H1 (cell line): ENCODE measurements at regions not wholly inside any gene's neighbourhood (a gene's known extent, or its start where the extent isn't known, plus 50 kb on each side); places are given as distances from the start of the nearest gene placed in this dataset.
"Not testable (repeated sequence)": the region's sequence is repeated elsewhere in the genome, so short reads cannot be mapped to it uniquely, and the experiment has no call there.

Experiments
- CTCF ChIP-seq, 3 experiments: IDR thresholded peaks; 1 replicate in 2 of 3; 2 replicates in 1 of 3; pipeline versions ENCODE4 v1.5.1 to v1.6.1; 2011; ENCODE audit warnings: low read length in 3 of 3, mild to moderate bottlenecking in 3 of 3, inconsistent platforms in 2 of 3, low read depth in 1 of 3, moderate library complexity in 1 of 3; ENCODE audit not compliant: insufficient read depth in 1 of 3; ENCODE audit errors: control extremely low read depth in 1 of 3
- JUN ChIP-seq: IDR thresholded peaks from 2 replicates; pipeline ENCODE4 v1.6.1; 2011; ENCODE audit warnings: low read depth, mild to moderate bottlenecking, improper control_type of control experiment, low read length
- KDM1A ChIP-seq: fragments of 200-600, 300-600 bp; sonication (generic); IDR thresholded peaks from 2 replicates; pipeline ENCODE4 v1.7.1; 2016; ENCODE audit warnings: mild to moderate bottlenecking, low read length, borderline replicate concordance
- KDM5A ChIP-seq: fragments of 200-600 bp; IDR thresholded peaks from 2 replicates; pipeline ENCODE4 v1.7.1; 2012; ENCODE audit warnings: mild to moderate bottlenecking, low read length, inconsistent platforms, mixed read lengths
- MAFK ChIP-seq: IDR thresholded peaks from 2 replicates; pipeline ENCODE4 v1.6.1; 2012; ENCODE audit warnings: low read depth, mild to moderate bottlenecking, improper control_type of control experiment, low read length
- NRF1 ChIP-seq: IDR thresholded peaks from 2 replicates; pipeline ENCODE4 v1.6.1; 2011; ENCODE audit warnings: mild to moderate bottlenecking, low read depth, low read length, improper control_type of control experiment
- POLR2A ChIP-seq, 2 experiments: IDR thresholded peaks; 1 replicate in 1 of 2; 2 replicates in 1 of 2; pipeline ENCODE4 v1.6.1; 2011; ENCODE audit warnings: low read depth in 2 of 2, low read length in 2 of 2, mild to moderate bottlenecking in 2 of 2; ENCODE audit errors: control extremely low read depth in 1 of 2
- POLR2AphosphoS5 ChIP-seq: IDR thresholded peaks from 2 replicates; pipeline ENCODE4 v1.6.1; 2011; ENCODE audit warnings: low read depth, low read length
- RAD21 ChIP-seq, 2 experiments: IDR thresholded peaks in 1 of 2; conservative IDR thresholded peaks in 1 of 2; 2 replicates each; pipeline ENCODE4 v1.6.1; 2011; ENCODE audit warnings: low read depth in 2 of 2, low read length in 2 of 2, improper control_type of control experiment in 1 of 2, inconsistent platforms in 1 of 2, mild to moderate bottlenecking in 1 of 2, moderate library complexity in 1 of 2
- RFX5 ChIP-seq: IDR thresholded peaks from 2 replicates; pipeline ENCODE4 v1.6.1; 2011; ENCODE audit warnings: low read depth, low read length, improper control_type of control experiment, borderline replicate concordance
- SP1 ChIP-seq: IDR thresholded peaks from 2 replicates; pipeline ENCODE4 v1.6.1; 2011; ENCODE audit warnings: low read depth, low read length
- ZNF274 ChIP-seq: IDR thresholded peaks from 2 replicates; pipeline ENCODE4 v1.7.0; 2012; ENCODE audit warnings: low read length, borderline replicate concordance; ENCODE audit errors: extremely low read depth

GRCh38 chr9:65447146-65447545 is 162.1 kb upstream of the FOXD4L5 start:
- not testable (repeated sequence) for TF ChIP-seq CTCF (IDR thresholded peaks at IDR 0.05; ENCODE audit: control extremely low read depth in 1 of 3, insufficient read depth in 1 of 3, low read depth in 1 of 3, low read length in 3 of 3); NRF1; POLR2AphosphoS5; MAFK; JUN; ZNF274; KDM5A; POLR2A (IDR thresholded peaks at IDR 0.05; ENCODE audit: control extremely low read depth in 1 of 2, low read depth in 2 of 2, low read length in 2 of 2); SP1; KDM1A; RFX5; RAD21 (IDR thresholded peaks at IDR 0.05 in 1 of 2, conservative IDR thresholded peaks at IDR 0.05 in 1 of 2; ENCODE audit: low read depth in 2 of 2, low read length in 2 of 2)
